ENCODE measurements at regions not wholly inside any gene's neighbourhood (a gene's known extent, or its start where the extent isn't known, plus 50 kb on each side); places are given as distances from the start of the nearest gene placed in this dataset.

DNA sequence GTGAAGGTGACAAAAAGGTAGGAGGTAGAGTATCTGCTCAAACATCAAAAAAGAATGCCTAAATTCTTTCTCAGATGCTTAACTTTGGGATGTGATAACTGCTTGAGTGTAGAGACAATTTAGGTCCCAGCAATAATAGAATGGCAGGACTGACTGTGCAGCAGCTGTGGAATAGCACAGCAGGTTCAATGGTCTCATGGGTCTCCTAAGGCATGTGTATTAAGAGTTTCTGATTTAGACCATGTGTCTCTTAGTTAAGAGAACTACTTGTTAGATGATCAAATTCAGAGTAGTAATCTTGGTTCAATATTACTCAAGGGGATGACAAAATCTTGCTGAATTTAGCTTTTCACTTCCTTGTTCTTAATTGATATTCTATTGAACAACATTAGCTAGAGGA is 72.0 kb downstream of the ALX1 start:
- DNase-seq (ENCODE audit: extremely low spot score): no peak

DNA sequence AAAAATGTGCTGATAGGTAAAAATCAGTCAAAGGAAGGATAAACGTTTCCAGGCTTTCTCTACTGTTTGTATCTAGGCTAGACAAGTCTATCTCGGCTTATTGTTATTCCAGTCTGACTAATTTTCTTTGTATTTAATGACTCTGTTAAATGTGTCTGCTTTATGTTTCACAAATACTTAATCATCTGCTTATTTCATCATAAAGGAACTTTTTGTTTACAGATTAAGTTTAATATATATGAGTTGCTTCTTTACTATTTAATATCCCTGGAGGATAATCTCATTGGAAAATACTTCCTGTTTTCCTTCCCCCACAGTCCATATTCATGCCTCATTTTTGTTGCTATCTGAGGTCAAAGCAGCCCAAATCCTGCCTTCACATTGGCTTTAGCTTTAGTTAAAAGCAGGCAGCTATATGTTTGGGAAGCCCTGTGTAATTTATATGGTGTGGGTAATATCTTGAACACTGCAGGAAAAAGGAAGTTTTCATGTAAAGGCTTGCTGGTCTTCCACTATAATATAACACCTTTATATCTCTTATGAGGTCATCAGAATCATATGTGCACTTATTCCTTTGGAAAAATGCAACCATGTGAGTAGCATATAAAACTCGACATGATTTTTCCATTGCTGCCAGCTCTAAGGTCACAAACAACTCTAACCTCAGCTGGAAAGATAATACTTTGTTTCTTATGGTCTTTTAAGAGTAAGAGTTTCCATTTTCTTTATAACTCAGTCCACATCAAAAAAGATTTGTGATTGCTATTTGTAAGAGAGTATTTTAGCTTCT is 76.8 kb downstream of the ALX1 start:
- 33% methylated on average over 3 of the region's 3 CpGs for WGBS
- Histone ChIP-seq H3K9me3 (no peaks in the 10 kb centered on the region), H3K4me1 (no peaks in the 10 kb centered on the region), H3K27ac (replicated peaks in 1 of 4) (no peak overlapping the region), H3K4me3 (no peak overlapping the region), H3K27me3 (no peaks in the 10 kb centered on the region), H3K36me3 (no peaks in the 10 kb centered on the region)
- no peak for DNase-seq (ENCODE audit: extremely low spot score)
- no peak for TF ChIP-seq EP300 (IDR thresholded peaks at IDR 0.05)
- no peak for TF ChIP-seq POLR2A (IDR thresholded peaks at IDR 0.05; ENCODE audit: low read depth)
- no peak for TF ChIP-seq POLR2AphosphoS5 (IDR thresholded peaks at IDR 0.05)
- TF ChIP-seq, protein P1, sequence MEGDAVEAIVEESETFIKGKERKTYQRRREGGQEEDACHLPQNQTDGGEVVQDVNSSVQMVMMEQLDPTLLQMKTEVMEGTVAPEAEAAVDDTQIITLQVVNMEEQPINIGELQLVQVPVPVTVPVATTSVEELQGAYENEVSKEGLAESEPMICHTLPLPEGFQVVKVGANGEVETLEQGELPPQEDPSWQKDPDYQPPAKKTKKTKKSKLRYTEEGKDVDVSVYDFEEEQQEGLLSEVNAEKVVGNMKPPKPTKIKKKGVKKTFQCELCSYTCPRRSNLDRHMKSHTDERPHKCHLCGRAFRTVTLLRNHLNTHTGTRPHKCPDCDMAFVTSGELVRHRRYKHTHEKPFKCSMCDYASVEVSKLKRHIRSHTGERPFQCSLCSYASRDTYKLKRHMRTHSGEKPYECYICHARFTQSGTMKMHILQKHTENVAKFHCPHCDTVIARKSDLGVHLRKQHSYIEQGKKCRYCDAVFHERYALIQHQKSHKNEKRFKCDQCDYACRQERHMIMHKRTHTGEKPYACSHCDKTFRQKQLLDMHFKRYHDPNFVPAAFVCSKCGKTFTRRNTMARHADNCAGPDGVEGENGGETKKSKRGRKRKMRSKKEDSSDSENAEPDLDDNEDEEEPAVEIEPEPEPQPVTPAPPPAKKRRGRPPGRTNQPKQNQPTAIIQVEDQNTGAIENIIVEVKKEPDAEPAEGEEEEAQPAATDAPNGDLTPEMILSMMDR (IDR thresholded peaks at IDR 0.05): no peak
- intact Hi-C loops (cut with DNase I): no loop called here

More for the DNA sequence above, 72.0 kb downstream of the ALX1 start:
- Histone ChIP-seq H3K27me3 (no peaks in the 10 kb centered on the region), H3K27ac (replicated peaks in 1 of 4) (no peak overlapping the region), H3K4me3 (no peak overlapping the region), H3K36me3 (no peaks in the 10 kb centered on the region), H3K9me3 (no peaks in the 10 kb centered on the region), H3K4me1 (no peaks in the 10 kb centered on the region)
- TF ChIP-seq, protein P1 (IDR thresholded peaks at IDR 0.05): no peak
- TF ChIP-seq POLR2A (IDR thresholded peaks at IDR 0.05; ENCODE audit: low read depth): no peak
- no peak for TF ChIP-seq POLR2AphosphoS5 (IDR thresholded peaks at IDR 0.05)
- intact Hi-C loops (cut with DNase I): no loop called here

DNA sequence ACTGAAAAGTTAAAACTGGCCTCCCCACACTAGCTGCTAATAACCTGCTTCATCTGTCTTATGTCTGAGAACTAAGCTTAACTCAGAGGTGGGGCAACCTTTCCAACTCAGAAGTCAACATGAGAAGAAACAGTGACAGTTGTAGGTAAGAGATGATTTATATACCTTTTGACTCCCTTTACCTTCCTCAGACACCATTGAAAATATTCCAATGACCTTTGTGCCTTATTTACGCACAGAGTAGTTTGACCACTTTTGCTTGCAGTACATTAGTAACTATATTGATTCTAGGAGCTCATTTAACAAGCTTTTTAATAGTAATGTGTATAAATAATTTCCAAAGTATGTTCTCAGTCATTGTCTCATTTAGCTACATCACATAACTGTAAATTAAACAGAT is 77.6 kb downstream of the ALX1 start:
- no peaks in the 10 kb centered on the region for H3K36me3 ChIP-seq
- H3K27ac ChIP-seq (replicated peaks in 1 of 4): no peak overlapping the region
- no peak for TF ChIP-seq POLR2AphosphoS5 (IDR thresholded peaks at IDR 0.05)
- no peak for TF ChIP-seq EP300 (IDR thresholded peaks at IDR 0.05)
- no peak for TF ChIP-seq POLR2A (IDR thresholded peaks at IDR 0.05; ENCODE audit: low read depth)
- TF ChIP-seq, protein P1 (IDR thresholded peaks at IDR 0.05): no peak
- DNase-seq (ENCODE audit: extremely low spot score): no peak
- H3K4me3 ChIP-seq: no peak overlapping the region
- no peaks in the 10 kb centered on the region for H3K4me1 ChIP-seq
- H3K27me3 ChIP-seq: no peaks in the 10 kb centered on the region
- intact Hi-C loops (cut with DNase I): no loop called here
- 92% methylated on average over 1 of the region's 1 CpG for whole genome bisulfite sequencing
- H3K9me3 ChIP-seq: no peaks in the 10 kb centered on the region

DNA sequence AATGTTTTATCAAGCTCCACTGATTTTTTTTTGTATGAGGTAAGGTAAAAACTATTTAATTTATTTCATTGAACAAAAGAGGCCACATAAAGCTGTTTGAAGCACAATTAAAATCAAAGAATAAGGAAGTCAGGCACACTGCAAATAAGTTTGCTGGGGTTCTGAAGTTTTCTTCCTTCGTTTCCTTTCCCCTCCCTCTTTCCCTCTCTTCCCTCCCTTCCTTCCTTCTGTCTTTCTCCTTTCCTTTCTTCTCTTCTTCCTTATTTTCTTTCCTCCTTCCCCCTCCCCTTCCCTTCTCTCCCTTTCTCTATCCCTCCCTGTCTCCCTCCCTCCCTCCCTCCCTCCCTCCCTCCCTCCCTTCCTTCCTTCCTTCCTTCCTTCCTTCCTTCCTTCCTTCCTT is 78.7 kb downstream of the ALX1 start:
- Histone ChIP-seq H3K36me3 (no peaks in the 10 kb centered on the region), H3K4me1 (no peaks in the 10 kb centered on the region), H3K4me3 (no peak overlapping the region), H3K27ac (replicated peaks in 1 of 4) (no peak overlapping the region), H3K27me3 (no peaks in the 10 kb centered on the region), H3K9me3 (no peaks in the 10 kb centered on the region)
- intact Hi-C loops (cut with DNase I): no loop called here
- DNase-seq (ENCODE audit: extremely low spot score): no peak
- TF ChIP-seq POLR2AphosphoS5 (IDR thresholded peaks at IDR 0.05) (no peak), EP300 (IDR thresholded peaks at IDR 0.05) (no peak), POLR2A (IDR thresholded peaks at IDR 0.05; ENCODE audit: low read depth) (no peak)
- TF ChIP-seq, protein P1 (IDR thresholded peaks at IDR 0.05): no peak
- 50% methylated on average over 1 of the region's 1 CpG for WGBS

All from esophagus muscularis mucosa (tissue), 4 donors.